B cell (primary cell): ENCODE measurements at regions not wholly inside any gene's neighbourhood (a gene's known extent, or its start where the extent isn't known, plus 50 kb on each side); places are given as distances from the start of the nearest gene placed in this dataset.

ENCODE experiments used
- CTCF ChIP-seq: fragments of 200-600 bp; IDR thresholded peaks from one replicate; pipeline ENCODE4 v1.8.0; 2022; ENCODE audit warnings: antibody characterized with exemption, mild to moderate bottlenecking
- EZH2 ChIP-seq: IDR thresholded peaks from 2 replicates; pipeline ENCODE4 v1.6.1; 2012; ENCODE audit warnings: borderline replicate concordance, low read depth, mild to moderate bottlenecking, moderate library complexity, low read length; ENCODE audit not compliant: insufficient read depth, poor library complexity, severe bottlenecking

- no peak for TF ChIP-seq CTCF
- no peak for TF ChIP-seq EZH2
Observed at GRCh38 chr6:151674578-151674977, 132.9 kb upstream of the ESR1 start.
